AG08395 (cell line): ENCODE measurements at regions not wholly inside any gene's neighbourhood (a gene's known extent, or its start where the extent isn't known, plus 50 kb on each side); places are given as distances from the start of the nearest gene placed in this dataset.

Experiments
- DNase-seq: peaks from one replicate; pipeline ENCODE4 v3.0.0; 2012; ENCODE audit warnings: mixed read lengths, low spot score

- no peak for DNase-seq
Measured at GRCh38 chr15:96736384-96736783, 405.9 kb downstream of the NR2F2 start.

- DNase-seq: no peak
Measured at GRCh38 chr15:96737408-96737807, 406.9 kb downstream of the NR2F2 start.

GRCh38 chr15:96746665-96747064 is 416.2 kb downstream of the NR2F2 start:
- no peak for DNase-seq

- DNase-seq: no peak
Measured at GRCh38 chr15:96747291-96747690, 416.8 kb downstream of the NR2F2 start.

GRCh38 chr15:96750361-96750760 is 419.9 kb downstream of the NR2F2 start:
- DNase-seq: no peak

- no peak for DNase-seq
Measured at GRCh38 chr15:96756146-96756545, 425.6 kb downstream of the NR2F2 start.

- DNase-seq: no peak
Measured at GRCh38 chr15:96756656-96757055, 426.2 kb downstream of the NR2F2 start.

GRCh38 chr15:96762566-96762965 is 432.1 kb downstream of the NR2F2 start:
- DNase-seq: no peak

GRCh38 chr15:96764501-96764900 is 434.0 kb downstream of the NR2F2 start:
- DNase-seq: no peak

- DNase-seq: no peak
Measured at GRCh38 chr15:96764946-96765345, 434.4 kb downstream of the NR2F2 start.

- DNase-seq: no peak
Measured at GRCh38 chr15:96766366-96766765, 435.9 kb downstream of the NR2F2 start.

GRCh38 chr15:96767703-96768434 is 437.4 kb downstream of the NR2F2 start:
- DNase-seq: no peak

- no peak for DNase-seq
Measured at GRCh38 chr15:96768435-96768789, 437.9 kb downstream of the NR2F2 start.

- DNase-seq: no peak
Measured at GRCh38 chr15:96771035-96771434, 440.5 kb downstream of the NR2F2 start.

- DNase-seq: no peak
Measured at GRCh38 chr15:96774216-96774615, 443.7 kb downstream of the NR2F2 start.

- DNase-seq: no peak
Measured at GRCh38 chr15:96783746-96784145, 453.2 kb downstream of the NR2F2 start.

- no peak for DNase-seq
Measured at GRCh38 chr15:96790004-96790403, 459.5 kb downstream of the NR2F2 start.

GRCh38 chr15:96792216-96792615 is 461.7 kb downstream of the NR2F2 start:
- DNase-seq: no peak

- DNase-seq: no peak
Measured at GRCh38 chr15:96796841-96797240, 466.3 kb downstream of the NR2F2 start.

- no peak for DNase-seq
Measured at GRCh38 chr15:96801576-96802150, 471.2 kb downstream of the NR2F2 start.

GRCh38 chr15:96802611-96803255 is 472.2 kb downstream of the NR2F2 start:
- no peak for DNase-seq

- DNase-seq: no peak
Measured at GRCh38 chr15:96804754-96805153, 474.3 kb downstream of the NR2F2 start.

GRCh38 chr15:96807361-96807760 is 476.9 kb downstream of the NR2F2 start:
- DNase-seq: no peak

- no peak for DNase-seq
Measured at GRCh38 chr15:96817900-96818299, 487.4 kb downstream of the NR2F2 start.
